GM12872 (cell line): ENCODE measurements at regions not wholly inside any gene's neighbourhood (a gene's known extent, or its start where the extent isn't known, plus 50 kb on each side); places are given as distances from the start of the nearest gene placed in this dataset.
A peak's percentile ranks its signal among the peaks of the same experiment; 100 is the strongest.

Experiments
- CTCF ChIP-seq: IDR thresholded peaks from 3 replicates; pipeline ENCODE4 v1.5.1; 2011; ENCODE audit warnings: low read depth, mild to moderate bottlenecking, low read length, moderate library complexity; ENCODE audit not compliant: insufficient read depth

- no peak for TF ChIP-seq CTCF
Observed at GRCh38 chr6:16965689-16966088, 136.2 kb upstream of the STMND1 start.

GRCh38 chr6:16964553-16965499, 137.0 kb upstream of the STMND1 start:
- peak; percentile 97 for TF ChIP-seq CTCF

GRCh38 chr6:16961577-16961976, 140.3 kb upstream of the STMND1 start:
- no peak for TF ChIP-seq CTCF

GRCh38 chr6:16959789-16960188, 142.1 kb upstream of the STMND1 start:
- no peak for TF ChIP-seq CTCF

- TF ChIP-seq CTCF = no peak
Observed at GRCh38 chr6:16956361-16956760, 145.5 kb upstream of the STMND1 start.

GRCh38 chr6:16955899-16956298, 146.0 kb upstream of the STMND1 start:
- TF ChIP-seq CTCF = no peak

- no peak for TF ChIP-seq CTCF
Observed at GRCh38 chr6:16953905-16954304, 147.9 kb upstream of the STMND1 start.
